DND-41 (cell line): ENCODE measurements at regions not wholly inside any gene's neighbourhood (a gene's known extent, or its start where the extent isn't known, plus 50 kb on each side); places are given as distances from the start of the nearest gene placed in this dataset.

Experiments used
- ATAC-seq: fragments of 200-7000 bp; cut with Tn5 transposase; 3 replicates; pipeline ENCODE4 v1.9.1; 2021; ENCODE audit warnings: low read depth; ENCODE audit not compliant: insufficient read depth
- DNase-seq: peaks from one replicate; pipeline ENCODE4 v3.0.0-alpha.2; 2020
- H2AFZ ChIP-seq: 2 replicates; pipeline ENCODE4 v1.6.0; 2012; ENCODE audit warnings: low read depth, low read length
- H3K27ac ChIP-seq: 2 replicates; pipeline ENCODE4 v1.5.1; 2012; ENCODE audit warnings: low read length, inconsistent platforms
- H3K27me3 ChIP-seq: fragments of 200-600 bp; sonication (generic); 2 replicates; pipeline ENCODE4 v1.6.0; 2012; ENCODE audit warnings: low read length, mild to moderate bottlenecking, inconsistent platforms; ENCODE audit not compliant: insufficient read depth, poor library complexity
- H3K36me3 ChIP-seq: 2 replicates; pipeline ENCODE4 v1.5.1; 2012; ENCODE audit warnings: low read length, inconsistent platforms; ENCODE audit not compliant: insufficient read depth
- H3K4me1 ChIP-seq: 2 replicates; pipeline ENCODE4 v1.5.1; 2012; ENCODE audit warnings: mild to moderate bottlenecking, low read length; ENCODE audit not compliant: insufficient read depth
- H3K4me2 ChIP-seq: 2 replicates; pipeline ENCODE4 v1.6.0; 2012; ENCODE audit warnings: mild to moderate bottlenecking, moderate library complexity, low read length, inconsistent platforms; ENCODE audit not compliant: insufficient read depth
- H3K4me3 ChIP-seq, 2 experiments: fragments of 200-600 bp in 1 of 2; shearing (Covaris generic) in 1 of 2; 2 replicates each; pipeline ENCODE4 v1.5.1; 2012 to 2016; ENCODE audit warnings: inconsistent platforms in 2 of 2, low read length in 2 of 2, mild to moderate bottlenecking in 2 of 2, low read depth in 1 of 2, moderate library complexity in 1 of 2
- H3K79me2 ChIP-seq: 2 replicates; pipeline ENCODE4 v1.6.0; 2012; ENCODE audit warnings: low read length, inconsistent platforms; ENCODE audit not compliant: insufficient read depth
- H3K9ac ChIP-seq: 2 replicates; pipeline ENCODE4 v1.6.0; 2012; ENCODE audit warnings: low read depth, mild to moderate bottlenecking, inconsistent platforms, low read length, moderate library complexity
- H3K9me3 ChIP-seq: 2 replicates; pipeline ENCODE4 v1.5.1; 2012; ENCODE audit warnings: low read length, moderate library complexity, mild to moderate bottlenecking, inconsistent platforms; ENCODE audit not compliant: insufficient read depth, severe bottlenecking
- H4K20me1 ChIP-seq: 2 replicates; pipeline ENCODE4 v1.6.0; 2012; ENCODE audit warnings: low read length; ENCODE audit not compliant: insufficient read depth
- CTCF ChIP-seq: IDR thresholded peaks from 2 replicates; pipeline ENCODE4 v1.5.1; 2012; ENCODE audit warnings: borderline replicate concordance, low read length, moderate library complexity, mild to moderate bottlenecking; ENCODE audit not compliant: poor library complexity, severe bottlenecking; ENCODE audit errors: extremely low read depth
- EZH2 ChIP-seq: IDR thresholded peaks from 3 replicates; pipeline ENCODE4 v1.6.1; 2012; ENCODE audit warnings: borderline replicate concordance, low read depth, mild to moderate bottlenecking, moderate library complexity, low read length, inconsistent platforms; ENCODE audit not compliant: severe bottlenecking

- no peak for TF ChIP-seq CTCF
- TF ChIP-seq EZH2, result no peak
- Histone ChIP-seq H3K4me1 (no peaks in the 10 kb centered on the region), H3K4me3 (no peak overlapping the region), H3K9me3 (no peaks in the 10 kb centered on the region), H3K9ac (no peak overlapping the region), H3K27ac (no peak overlapping the region), H3K4me2 (no peak overlapping the region), H3K27me3 (no peaks in the 10 kb centered on the region), H3K36me3 (no peaks in the 10 kb centered on the region), H4K20me1 (no peaks in the 10 kb centered on the region), H2AFZ (no peak overlapping the region), H3K79me2 (no peaks in the 10 kb centered on the region)
- no peak for DNase-seq
- ATAC-seq, result no peak
Observed at GRCh38 chr4:30903502-30904214, 183.5 kb downstream of the PCDH7 start.

- Histone ChIP-seq H2AFZ (no peak overlapping the region), H3K36me3 (no peaks in the 10 kb centered on the region), H3K27ac (no peak overlapping the region), H3K27me3 (no peaks in the 10 kb centered on the region), H3K9me3 (no peaks in the 10 kb centered on the region), H3K9ac (no peak overlapping the region), H3K4me1 (no peaks in the 10 kb centered on the region), H3K79me2 (no peaks in the 10 kb centered on the region), H3K4me3 (no peak overlapping the region), H4K20me1 (no peaks in the 10 kb centered on the region), H3K4me2 (no peak overlapping the region)
- ATAC-seq, result no peak
- TF ChIP-seq CTCF (no peak), EZH2 (no peak)
- no peak for DNase-seq
Observed at GRCh38 chr4:30904215-30904555, 184.0 kb downstream of the PCDH7 start.

- no peak for TF ChIP-seq CTCF
- no peak for TF ChIP-seq EZH2
- Histone ChIP-seq H3K79me2 (no peaks in the 10 kb centered on the region), H3K4me3 (no peak overlapping the region), H3K27me3 (no peaks in the 10 kb centered on the region), H3K4me1 (no peaks in the 10 kb centered on the region), H3K9ac (no peak overlapping the region), H3K4me2 (no peak overlapping the region), H3K36me3 (no peaks in the 10 kb centered on the region), H4K20me1 (no peaks in the 10 kb centered on the region), H3K9me3 (no peaks in the 10 kb centered on the region), H3K27ac (no peak overlapping the region), H2AFZ (no peak overlapping the region)
- DNase-seq, result no peak
- ATAC-seq, result no peak
Observed at GRCh38 chr4:30904588-30904987, 184.4 kb downstream of the PCDH7 start.
